Mammary epithelial cell (primary cell): ENCODE measurements at regions not wholly inside any gene's neighbourhood (a gene's known extent, or its start where the extent isn't known, plus 50 kb on each side); places are given as distances from the start of the nearest gene placed in this dataset.

Experiments
- CTCF ChIP-seq, 2 donors: IDR thresholded peaks in 1 of 2; conservative IDR thresholded peaks in 1 of 2; 2 replicates each; pipeline ENCODE4 v1.5.1; 2011 to 2012; ENCODE audit warnings: inconsistent platforms in 2 of 2, low read length in 2 of 2, mild to moderate bottlenecking in 2 of 2, control low read depth in 1 of 2, low read depth in 1 of 2; ENCODE audit not compliant: insufficient read depth in 1 of 2; ENCODE audit errors: extremely low read depth in 1 of 2
- EZH2 ChIP-seq: IDR thresholded peaks from 2 replicates; pipeline ENCODE4 v1.6.1; 2012; ENCODE audit warnings: low read length, inconsistent platforms, borderline replicate concordance

- no peak for TF ChIP-seq EZH2
- TF ChIP-seq CTCF (conservative IDR thresholded peaks at IDR 0.05 in 1 of 2, IDR thresholded peaks at IDR 0.05 in 1 of 2; ENCODE audit: extremely low read depth in 1 of 2, insufficient read depth in 1 of 2, low read depth in 1 of 2, low read length in 2 of 2): no peak
Measured at GRCh38 chr16:10239640-10240039, 57.4 kb upstream of the GRIN2A start.
